GM12873 (cell line): ENCODE measurements at regions not wholly inside any gene's neighbourhood (a gene's known extent, or its start where the extent isn't known, plus 50 kb on each side); places are given as distances from the start of the nearest gene placed in this dataset.

Experiments used
- TF ChIP-seq, protein P1 (sequence below): IDR thresholded peaks from 2 replicates; pipeline ENCODE4 v1.5.1; 2012; ENCODE audit warnings: low read depth, mild to moderate bottlenecking, moderate library complexity, low read length, control low read depth; ENCODE audit not compliant: insufficient read depth; ENCODE audit errors: missing control alignments

DNA sequence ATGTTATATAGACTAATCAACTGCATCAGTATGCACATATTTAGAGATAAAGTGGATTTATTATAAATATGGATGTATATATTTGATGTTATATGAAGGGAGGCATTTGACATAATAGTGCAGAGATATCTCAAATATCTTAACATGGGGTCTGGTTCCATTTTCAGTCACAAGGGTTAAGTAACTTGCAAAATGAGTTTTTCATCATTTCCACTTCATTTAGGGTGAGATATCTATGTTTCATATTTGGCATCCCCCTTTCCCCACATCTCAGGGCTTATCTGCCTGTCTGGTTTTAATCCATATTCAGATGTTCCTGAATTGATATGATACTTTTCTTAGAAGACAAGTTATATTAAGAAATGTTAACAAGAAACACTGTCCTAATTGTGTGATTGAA lies 2141.2 kb downstream of the PCDH9 start:
- TF ChIP-seq, protein P1, sequence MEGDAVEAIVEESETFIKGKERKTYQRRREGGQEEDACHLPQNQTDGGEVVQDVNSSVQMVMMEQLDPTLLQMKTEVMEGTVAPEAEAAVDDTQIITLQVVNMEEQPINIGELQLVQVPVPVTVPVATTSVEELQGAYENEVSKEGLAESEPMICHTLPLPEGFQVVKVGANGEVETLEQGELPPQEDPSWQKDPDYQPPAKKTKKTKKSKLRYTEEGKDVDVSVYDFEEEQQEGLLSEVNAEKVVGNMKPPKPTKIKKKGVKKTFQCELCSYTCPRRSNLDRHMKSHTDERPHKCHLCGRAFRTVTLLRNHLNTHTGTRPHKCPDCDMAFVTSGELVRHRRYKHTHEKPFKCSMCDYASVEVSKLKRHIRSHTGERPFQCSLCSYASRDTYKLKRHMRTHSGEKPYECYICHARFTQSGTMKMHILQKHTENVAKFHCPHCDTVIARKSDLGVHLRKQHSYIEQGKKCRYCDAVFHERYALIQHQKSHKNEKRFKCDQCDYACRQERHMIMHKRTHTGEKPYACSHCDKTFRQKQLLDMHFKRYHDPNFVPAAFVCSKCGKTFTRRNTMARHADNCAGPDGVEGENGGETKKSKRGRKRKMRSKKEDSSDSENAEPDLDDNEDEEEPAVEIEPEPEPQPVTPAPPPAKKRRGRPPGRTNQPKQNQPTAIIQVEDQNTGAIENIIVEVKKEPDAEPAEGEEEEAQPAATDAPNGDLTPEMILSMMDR: no peak

DNA sequence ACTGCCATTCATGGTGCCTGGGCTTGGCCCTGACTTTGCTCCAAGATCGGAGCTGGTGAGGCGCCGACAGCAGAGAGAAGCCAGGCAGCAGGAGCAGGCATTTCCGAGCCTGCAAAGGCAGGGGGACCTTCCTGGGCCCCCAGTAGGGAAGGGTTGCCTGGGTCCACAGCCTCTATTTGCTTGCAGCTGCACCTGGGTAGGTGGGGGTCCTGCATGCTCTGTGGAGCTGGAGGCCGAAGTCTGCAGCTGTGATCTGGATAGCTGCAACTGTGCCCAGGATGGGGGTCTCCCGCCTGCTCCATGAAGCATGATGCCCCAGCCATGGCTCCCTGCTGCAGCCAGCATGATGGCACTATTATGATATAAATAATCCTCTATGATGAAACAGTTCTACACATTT lies 2144.2 kb downstream of the PCDH9 start:
- TF ChIP-seq, protein P1: no peak

DNA sequence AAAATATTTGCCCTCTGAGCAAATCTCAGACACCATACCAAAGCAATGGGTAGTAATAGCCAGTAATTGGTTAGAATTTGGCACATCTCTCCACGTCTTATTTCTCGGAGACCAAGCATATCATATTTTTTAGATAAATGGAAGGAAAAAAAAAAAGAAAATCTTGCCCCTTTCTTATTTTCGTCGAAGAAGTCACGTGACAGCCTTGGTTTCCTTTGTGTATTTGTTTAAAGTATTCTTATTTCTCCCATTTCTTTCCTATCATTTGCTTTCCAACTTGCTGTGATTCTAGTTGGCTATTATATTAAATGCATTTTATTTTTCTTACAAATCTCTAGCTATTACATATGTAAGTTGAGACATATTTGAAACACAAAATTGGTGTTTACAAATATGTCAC lies 2155.9 kb downstream of the PCDH9 start:
- TF ChIP-seq, protein P1: no peak

DNA sequence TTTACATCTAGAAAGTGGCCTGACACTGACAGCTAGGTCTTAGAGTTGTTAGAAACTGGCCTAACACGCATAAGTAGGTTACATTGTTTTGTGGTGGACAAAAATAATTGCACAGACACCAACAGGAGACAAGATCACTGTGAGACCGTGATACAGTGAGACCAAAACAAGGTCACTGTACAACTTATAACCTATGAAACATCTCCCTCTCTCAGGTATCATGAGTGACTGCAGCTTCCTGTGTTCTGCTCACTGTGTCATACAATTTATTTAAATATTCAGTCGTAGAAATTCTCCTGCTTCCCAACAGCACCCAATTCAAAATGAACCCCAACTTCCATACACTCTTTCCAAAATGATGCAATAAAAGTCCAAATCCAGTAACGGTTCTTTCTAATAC lies 2165.2 kb downstream of the PCDH9 start:
- TF ChIP-seq, protein P1: no peak

DNA sequence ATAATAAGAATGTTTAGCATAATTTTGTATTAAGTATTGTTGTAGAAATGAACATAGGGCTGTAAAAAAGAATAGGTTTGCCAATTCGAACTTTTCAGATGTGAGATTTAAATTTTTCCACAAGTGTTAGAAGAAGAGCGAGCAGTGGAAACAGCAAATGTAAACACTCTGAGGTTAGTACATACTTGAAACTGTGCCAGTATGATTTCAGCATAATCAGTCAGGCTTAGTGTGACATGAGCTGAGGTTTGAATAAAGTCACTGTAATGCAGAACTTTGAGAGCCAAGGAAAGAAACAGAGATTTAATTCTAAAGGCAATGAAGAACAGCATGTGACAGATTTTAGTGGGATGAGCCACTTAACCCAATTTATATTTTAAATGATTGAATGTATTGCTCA lies 2166.4 kb downstream of the PCDH9 start:
- TF ChIP-seq, protein P1: no peak

DNA sequence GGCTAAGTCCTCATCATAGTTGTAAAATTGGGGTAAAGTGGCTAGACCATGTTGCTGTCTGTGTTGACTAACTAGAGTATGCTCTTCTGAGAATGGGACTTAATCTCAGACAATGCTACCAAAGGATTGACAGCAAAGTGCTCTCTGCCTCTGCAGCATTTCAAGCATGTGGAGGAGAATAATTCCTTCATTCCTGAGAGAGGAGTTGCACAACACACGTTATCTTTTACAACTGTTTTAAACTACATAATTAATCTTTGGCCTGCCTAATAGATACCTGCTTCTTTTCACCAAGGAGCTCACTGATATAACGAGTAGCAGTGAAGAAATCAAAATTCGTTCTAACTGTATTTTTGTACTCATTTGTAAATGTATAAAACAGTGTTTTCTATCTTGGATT lies 2172.2 kb downstream of the PCDH9 start:
- TF ChIP-seq, protein P1: no peak

DNA sequence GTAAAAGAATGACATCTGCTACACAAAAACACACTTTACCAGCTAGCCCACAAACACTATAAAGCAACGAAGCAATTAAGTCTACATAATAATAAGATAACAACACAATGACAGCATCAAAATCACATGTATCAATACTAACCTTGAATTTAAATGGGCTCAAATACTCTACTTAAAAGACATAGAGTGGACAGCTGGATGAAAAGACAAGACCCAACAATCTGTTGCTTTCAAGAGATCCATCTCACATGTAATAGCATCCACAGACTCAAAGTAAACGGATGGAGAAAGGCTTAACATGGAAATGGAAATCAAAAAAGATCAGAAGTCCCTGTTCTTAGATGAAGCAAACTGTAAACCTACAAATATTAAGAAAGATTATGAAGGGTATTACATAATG lies 2175.9 kb downstream of the PCDH9 start:
- TF ChIP-seq, protein P1: no peak
